Limb (tissue), 2 donors: ENCODE measurements at regions not wholly inside any gene's neighbourhood (a gene's known extent, or its start where the extent isn't known, plus 50 kb on each side); places are given as distances from the start of the nearest gene placed in this dataset.

Experiments used
- DNase-seq, 2 donors: peaks; one replicate each; pipeline ENCODE4 v3.0.0-alpha.2; 2016; ENCODE audit errors: extremely low spot score in 2 of 2

DNA sequence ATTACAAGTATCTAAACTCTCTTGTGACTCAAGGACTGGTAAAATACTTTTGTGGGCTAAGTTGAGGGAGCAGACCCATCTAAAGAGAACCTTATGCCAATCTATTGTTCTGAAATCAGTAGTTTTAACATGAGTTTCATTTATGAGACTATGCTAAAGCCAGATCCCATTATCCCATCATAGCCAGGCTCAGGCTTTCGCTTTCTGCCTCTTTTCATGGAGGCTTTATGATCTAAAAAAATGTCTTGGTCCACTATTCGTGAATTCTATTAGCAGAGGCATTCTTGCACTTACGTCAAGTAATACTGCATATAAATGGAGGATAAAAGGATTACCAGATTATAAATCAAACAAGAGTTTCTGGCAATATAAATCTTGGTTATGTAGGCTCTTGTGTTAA, 1636.9 kb upstream of the ACVR2A start:
- DNase-seq: no peak

DNA sequence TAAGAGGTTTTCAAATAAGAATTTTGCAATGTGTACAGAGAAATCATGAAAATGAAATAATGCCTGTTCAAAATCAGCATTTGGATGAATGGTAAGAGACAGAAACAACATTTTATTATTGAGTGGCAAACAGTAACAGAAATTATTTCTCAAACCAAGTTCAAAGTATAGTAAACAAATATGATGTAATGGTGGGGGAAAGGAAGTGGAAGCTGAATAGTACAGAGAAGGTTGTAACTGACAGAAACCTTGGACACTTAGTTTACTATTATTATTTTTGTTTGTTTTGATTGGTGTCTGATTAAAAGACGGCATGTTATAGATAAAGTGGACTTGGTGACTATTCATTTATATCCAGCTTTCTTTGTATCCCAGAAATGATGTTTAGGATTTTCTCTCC, 1637.4 kb upstream of the ACVR2A start:
- DNase-seq: no peak

DNA sequence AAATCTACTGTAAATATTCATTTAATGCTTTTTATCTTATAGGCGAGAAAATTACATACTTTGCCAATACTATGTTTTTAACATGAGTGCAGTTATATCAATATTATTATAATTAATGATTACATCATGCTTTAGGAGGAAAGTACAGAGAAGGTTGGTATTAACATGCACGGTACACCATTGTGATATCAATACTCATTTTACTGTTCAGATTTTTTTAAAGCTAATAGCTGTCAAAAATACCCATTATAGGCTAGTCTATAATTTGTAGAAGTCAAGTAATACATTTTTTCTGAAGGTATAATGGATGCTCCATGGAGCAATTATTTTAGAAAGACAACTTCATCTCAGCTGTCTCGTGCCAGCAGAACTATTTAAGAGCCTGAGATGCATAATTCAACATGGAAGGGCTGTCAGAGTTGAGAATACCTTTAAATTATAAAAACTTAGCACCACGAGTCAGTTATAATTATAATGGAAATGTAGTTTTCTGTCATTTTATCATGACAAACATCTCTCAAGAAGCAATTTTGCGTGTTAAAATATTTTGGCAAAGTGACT, 1641.7 kb upstream of the ACVR2A start:
- no peak for DNase-seq

DNA sequence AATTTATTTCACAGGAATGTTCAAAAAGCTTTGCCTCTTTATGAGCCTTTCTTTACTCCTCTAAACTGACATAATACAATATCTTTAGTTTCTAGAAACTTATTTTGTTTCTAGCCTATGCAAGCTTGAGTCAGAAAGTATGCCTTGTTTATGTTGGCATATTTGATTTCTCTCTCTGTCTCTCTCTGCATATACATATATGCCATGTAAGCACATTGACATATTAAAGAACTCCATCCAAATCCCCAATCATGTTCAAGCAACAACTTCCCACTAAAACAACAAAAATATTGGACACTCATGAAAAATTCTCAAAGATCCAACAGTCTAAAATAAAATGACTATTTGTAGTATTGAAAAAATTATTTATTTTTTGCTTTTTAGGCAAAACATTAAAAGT, 1651.2 kb upstream of the ACVR2A start:
- DNase-seq: no peak

DNA sequence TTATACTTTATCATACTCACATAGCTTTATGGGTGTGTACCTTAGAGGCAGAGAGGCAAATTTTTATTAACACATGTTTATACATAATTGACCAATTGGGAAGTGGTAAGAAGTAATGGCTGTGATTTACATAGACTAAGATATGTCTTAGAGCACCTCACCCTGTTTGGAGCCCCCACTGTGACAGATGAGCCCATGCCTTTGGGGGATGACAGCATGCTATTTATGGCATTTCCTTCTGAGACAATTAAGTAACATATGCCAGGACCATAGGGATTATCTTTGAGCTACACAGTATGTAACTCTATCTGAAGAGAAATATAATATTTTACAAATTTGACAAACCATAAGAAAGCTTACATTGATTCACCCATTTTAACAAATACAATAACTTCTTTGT, 1655.3 kb upstream of the ACVR2A start:
- peak in 1 of 2 donors; percentile 6 for DNase-seq

DNA sequence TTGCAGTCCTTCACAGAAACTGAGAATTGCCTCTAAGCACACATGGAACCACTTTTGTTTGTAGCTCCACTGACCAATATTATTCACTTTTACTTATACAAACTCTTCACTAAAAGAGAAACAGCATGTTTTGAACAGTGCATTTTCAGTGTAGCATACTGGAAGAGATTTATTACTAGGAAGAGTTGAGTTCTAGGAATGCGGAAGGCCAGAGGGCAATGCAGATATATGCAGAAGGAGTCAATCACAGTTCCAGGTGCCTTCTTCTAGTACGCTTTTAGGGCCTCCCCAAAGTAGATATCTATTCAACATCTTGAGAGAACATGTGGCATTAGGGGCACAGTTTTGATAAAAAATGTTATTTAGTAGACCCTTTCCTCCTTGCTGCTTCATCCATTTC, 1654.0 kb upstream of the ZEB2 start:
- DNase-seq: no peak

DNA sequence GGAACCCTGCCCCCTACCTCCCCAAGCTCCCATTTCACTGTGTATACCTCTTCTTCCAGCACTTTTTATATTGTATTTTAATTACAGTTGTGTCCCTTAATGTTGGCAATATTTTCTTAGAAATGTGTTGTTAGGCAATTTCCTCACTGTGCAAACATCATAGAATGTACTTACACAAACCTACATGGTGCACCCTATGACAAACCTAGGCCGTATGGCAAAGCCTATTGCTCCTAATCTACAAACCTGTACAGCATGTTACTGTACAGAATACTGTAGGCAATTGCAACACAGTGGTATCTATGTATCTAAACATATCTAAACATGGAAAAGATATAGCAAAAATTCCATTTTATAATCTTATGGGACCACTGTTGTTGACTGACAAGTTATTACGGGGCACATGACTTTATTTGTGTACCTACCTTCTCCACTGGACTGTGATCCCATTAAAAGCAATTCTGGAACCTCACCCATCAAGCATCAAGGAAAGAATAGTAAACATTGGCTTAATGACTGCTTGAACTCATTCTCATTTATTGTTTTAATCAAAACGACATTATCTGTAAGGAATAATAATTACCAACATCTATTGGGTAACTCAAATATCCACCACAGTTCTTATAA, 1641.5 kb upstream of the ZEB2 start:
- no peak for DNase-seq

DNA sequence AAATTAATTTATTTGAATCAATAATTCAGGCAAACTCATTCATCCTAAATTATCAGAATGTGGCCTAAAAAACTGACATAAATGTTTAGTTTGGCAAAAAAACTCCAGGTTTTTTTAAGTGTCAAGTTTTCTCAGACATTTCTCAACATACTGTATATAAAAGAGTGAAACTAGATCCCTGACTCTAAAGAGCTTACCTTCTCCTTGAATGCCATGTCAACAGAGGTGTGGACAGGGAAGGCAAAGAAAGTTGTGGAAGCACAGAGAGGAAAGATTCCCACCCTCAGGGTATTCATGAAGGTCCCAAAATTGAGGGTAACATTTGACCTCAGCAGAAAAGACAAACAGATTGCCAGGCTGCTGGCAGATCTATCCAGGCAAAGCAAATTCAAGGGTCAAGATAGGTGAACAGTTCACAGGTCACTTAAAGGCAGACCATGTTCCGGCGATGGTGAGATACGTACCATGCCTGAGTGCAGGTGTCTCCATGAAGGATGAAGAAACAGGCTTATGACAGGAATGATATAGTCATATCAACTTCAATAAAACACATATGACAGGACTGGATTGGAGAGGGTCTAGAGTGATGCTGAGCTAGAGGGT, 1638.3 kb upstream of the ZEB2 start:
- DNase-seq: no peak

DNA sequence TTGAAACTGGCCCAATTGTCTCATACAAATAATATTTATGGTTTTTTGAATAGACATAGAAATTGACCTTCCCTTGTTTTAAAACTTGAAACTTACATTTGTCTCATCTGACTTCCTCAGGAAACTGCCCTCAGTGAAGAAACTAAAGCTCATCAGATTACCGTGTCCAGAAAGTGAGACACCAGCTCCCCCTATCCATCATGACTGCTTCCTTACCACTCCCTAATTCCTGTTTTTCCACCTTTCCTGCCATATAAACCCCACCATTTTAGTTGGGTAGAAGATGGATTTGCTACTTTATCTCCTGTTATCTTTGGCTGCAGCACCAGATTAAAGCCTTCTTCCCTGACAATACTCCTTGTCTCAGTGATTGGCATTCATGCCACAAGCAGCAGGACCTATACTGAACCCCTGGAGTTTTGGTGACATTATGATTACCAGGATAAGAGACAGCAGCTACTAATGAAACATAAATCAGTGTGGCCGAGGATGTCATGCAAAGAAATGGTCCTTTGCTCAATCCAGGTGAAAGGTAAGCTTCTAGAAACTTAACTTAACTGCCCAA, 1627.6 kb upstream of the ZEB2 start:
- DNase-seq: no peak

DNA sequence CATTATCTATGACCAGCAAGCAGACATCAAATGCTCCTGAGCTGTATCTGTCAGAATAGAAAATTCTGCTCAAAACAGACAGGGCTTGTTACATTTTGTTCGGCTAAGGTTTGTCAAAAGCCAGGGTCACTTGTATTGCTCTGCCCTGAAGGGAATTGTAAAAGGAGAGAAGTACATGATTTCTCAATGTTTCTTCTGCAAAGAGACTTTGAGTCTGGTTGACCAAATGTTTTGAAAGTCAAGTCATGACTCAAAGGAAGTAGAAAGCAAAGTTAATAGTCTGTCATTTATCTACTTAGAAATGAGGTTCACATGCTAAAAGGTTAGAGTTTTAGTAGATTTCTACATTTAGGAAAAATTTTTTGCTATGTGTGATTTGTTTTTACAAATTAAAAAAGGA, 1624.1 kb upstream of the ZEB2 start:
- no peak for DNase-seq

DNA sequence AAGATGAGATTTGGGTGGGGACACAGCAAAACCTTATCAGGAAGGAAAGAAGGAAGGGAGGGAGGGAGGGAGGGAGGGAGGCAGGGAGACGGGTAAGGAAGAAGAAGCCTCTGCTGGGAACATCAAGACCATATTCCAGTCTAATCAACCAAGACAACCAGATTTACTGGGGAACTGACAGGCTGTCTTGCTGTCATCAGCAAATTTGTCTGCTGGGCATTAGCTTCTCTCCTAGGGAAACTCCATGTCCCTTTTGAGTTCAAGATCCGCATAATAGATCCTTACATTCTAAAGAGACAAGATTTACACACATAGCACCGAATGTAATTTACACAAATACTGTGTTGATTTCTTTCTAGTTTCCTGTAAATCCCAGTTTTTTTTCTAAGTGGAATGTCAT, 1618.9 kb upstream of the ZEB2 start:
- DNase-seq: no peak

DNA sequence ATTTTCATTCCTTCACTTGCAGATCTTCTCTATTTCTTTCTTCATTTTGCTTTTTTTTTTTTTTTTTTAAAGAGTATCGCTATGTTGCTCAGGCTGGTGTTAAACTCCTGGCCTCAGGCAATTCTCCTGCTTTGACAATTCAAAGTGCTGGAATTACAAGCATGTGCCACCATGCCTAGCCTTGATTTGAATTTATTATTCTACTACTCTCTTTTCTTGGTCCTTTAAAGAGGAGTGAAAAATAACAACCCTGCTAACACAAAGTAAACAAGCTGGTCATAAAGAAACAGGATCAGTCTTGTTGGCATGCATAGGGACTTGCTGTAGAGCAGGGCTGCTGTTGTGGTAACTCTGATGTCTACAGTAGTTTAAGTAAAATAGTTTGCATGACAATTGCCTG, 1615.3 kb upstream of the ZEB2 start:
- no peak for DNase-seq

DNA sequence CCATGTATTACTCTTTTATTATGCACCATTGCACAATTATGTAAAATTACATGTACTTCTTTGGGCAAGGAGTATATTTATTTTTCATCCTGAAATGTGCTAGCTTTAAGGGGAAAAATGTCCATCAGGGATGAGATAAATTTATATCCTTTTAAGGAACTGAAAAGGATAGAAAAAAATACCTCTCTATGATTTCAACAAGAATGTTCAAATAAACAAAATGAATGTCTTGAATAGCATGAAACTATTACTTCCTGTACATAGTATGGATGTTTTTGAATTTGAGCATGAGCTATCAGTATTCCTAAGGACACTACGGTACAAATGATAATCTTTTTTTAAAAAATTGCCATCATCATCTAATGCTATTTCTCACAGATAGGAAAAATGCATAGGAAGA, 1611.9 kb upstream of the ZEB2 start:
- DNase-seq: no peak

DNA sequence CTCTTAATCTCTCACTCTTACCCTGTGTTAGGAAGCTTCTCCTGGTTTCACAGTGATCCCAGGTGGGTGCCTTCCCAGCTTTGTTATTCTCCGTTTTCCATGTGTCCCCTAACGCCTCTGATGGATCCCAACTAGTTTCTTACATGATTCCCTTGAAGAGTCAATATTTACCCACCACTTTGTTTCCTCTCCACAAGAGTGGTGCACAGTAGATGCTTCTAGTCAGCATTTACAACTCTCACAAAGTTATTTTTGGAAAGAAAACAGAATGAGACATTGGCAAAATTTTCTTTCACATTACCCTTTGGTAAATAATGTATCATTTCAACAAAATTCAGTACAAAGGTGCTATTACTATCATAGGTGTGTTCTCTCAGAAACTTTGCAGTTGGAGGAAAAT, 1611.1 kb upstream of the ZEB2 start:
- no peak for DNase-seq

DNA sequence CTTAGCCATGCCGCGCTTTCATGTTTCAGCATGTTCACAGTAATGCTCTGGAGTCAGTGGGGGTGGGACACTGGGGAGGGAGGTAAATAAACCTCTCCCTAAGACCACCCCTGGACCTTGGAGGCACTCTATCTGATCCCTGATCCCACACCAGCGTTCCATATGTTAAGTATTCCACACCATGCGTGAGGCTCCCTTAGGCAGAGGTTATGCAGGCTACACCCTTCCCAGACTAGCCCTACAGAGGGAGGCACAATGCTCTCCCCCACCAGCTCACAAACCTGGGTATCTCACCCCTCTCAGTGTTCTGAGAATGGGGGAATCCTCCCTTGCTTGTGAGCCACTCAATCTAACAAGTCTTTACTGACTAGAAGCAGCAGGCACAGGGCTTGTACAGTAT, 1610.4 kb upstream of the ZEB2 start:
- DNase-seq: no peak

DNA sequence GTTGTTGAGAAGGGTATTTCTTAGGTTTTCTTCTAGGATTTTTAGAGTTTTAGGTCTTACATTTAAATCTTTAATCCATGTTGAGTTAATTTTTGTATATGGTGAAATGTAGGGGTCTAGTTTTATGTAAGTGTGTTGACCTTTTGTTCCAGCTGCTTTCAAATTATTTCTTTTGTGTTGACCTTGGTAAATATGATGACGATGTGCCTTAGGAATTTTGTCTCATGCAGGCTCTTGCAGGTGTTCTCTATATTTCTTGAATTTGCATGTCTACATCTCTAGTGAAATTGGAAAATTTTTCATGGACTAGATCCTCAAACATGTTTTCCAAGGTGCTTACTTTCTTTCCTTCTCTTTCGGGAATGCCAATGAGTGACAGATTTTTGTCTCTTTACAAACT, 1609.3 kb upstream of the ZEB2 start:
- DNase-seq: no peak

DNA sequence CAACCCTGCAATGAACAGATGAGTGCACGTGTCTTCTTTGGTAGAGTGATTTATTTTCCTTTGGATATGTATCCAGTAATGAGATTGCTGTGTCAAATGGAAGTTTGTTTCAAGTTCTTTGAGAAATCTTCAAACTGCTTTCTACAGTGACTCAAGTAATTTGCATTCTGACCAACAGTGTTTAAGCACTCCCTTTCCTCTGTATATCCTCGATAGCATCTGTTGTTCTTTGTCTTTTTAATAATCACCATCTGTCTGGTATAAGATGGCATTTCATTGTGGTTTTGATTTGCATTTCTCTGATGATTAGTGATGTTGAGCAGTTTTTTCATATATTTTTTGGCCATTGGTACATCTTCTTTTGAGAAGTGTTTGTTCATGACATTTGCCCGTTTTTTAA, 1608.3 kb upstream of the ZEB2 start:
- DNase-seq: no peak

DNA sequence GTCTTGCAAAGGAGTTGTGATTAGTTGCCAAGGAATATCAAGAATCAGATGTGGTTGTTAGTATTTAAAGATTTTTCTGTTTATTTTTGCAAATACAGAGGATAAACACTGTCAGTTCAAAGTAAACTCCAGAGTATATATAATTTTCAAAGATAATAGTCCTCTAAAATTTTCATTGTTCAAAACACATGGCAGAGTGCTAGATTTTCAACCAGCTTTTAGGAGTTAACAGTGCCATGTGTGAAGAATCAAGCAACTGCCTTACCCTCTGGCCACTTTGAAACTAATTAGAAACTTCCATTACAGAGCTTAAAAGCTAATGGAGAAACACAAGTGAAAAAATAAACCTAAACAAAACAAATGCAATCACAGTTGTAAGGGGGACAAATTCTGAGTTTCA, 1605.6 kb upstream of the ZEB2 start:
- DNase-seq: no peak

DNA sequence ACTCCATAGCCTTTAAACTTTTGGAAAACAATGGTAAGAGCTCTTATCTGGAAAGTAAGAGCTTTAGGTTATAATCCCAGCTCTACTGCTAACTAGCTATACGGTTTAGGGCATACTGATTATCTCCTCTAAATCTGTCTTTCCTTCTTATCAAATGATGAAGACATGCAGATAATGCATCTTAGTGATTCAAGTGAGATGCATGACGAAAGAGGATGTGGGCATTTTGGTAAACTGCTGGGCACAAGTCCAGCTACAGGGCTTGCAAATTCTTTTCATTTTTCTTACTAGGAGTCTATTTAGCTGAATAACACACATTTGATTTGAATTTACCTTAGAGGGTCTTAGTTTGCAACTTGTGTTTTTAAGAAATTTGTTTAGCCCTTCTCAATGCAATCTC, 1604.8 kb upstream of the ZEB2 start:
- no peak for DNase-seq

DNA sequence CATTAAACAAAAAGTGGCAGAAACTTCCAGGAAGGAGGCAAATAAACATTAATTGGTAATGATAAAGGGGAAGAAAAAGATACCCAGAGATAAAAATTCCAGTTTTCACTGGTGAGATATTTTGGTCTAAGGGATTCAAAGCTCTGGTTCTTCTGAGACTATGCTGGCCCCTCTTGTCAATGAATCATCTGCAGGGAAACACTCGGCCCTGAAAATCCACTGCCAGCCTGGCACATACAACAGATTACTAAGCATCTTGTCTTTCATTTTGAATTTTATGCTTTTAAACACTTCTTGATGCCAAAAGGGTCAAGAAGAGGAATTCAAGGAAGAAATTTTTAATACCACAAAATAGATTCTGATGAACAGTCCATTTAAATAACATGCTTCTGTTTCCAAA, 1603.8 kb upstream of the ZEB2 start:
- no peak for DNase-seq

DNA sequence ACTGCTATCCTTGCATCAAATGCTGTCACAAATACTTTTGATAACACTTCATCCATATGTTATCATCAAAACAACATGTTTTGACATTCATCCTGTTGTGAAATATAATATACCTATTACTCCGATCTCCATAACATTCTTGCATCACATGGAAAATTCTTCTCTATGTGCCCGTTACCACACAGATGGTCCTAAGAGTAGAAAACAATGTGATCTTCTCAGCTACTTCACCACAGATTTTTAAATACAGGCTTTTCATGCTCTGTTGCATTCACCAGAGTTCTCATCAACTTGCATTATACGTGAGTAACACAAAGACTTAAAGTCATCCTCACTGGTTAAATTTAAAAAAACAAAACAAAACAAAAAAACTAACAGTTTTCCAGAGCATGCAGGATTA, 1603.3 kb upstream of the ZEB2 start:
- no peak for DNase-seq

DNA sequence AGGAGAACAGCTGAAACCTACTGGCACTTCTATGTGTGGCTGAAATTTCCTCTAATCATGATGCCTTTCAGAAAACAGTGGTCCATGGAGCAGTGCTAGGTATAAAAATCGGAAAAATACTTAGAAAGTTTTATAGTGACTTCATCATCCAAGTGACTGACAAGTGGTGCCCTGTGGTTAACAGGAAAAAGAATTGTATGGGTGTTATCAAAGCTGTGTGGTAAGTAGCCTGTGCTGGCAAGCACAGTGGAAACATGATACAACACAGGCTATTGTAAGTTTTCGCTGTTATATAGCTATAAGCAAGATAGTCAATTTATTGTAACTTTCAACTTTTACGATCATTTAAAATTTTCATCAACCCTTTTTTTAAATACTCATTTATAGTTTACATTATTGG, 1599.7 kb upstream of the ZEB2 start:
- no peak for DNase-seq

DNA sequence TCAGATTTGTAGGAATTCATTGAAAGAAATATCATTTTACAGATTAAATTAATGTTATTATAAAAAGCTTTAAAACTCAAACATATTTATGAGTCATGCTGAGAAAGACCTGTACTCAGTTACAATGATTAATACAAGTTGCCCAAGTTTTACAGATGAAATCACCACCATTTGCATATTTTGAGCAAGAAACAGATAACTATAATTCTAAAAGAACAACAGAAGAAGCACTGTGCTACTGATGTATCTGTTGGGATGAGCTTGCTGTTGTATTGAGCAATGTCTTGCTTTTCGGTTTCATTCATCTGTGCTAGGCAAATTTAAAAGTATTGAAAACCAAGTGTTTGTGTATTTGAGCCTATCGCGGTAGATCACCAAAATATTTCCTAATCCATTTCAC, 1589.1 kb upstream of the ZEB2 start:
- no peak for DNase-seq
